ENCODE measurements at regions not wholly inside any gene's neighbourhood (a gene's known extent, or its start where the extent isn't known, plus 50 kb on each side); places are given as distances from the start of the nearest gene placed in this dataset.

DNA sequence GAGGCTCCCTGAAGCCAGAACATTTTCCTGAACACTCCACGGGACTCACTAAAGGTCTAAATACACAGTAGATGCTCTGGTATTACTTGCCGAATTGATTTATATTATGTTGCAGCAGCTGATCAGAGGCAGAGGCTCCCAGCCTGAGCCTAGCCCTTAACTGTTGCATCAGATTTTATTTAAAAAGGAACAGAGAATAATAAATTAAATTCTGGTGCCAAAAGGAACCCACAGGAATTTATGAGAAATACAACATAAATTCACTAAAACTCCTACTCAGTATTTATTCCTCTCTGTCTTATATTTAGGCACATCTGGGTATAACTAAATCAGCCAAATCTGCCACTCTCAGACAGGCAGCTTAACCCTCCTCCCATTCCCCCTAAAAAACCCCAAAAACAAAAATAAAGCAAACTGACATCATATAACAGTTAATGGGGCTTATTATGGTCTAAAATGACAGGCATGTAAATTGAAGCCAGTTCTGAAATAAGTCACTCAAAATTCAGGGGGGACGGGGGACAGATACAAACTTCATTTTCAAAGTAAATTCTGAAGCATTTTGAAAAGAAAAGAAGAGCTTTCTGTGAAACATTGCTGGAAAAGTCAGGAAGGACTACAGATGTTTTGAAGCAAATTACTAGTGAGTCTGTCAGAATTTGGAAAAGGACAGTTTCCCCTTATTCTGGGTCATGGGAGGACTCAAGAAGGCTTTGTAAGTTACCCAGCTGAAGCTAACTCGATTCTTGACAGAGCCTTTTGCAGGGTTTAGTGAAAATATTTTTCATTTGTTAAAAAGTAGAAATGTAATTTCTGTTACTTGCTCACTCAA lies 53.8 kb upstream of the CORO2B start:
- Mint-ChIP-seq H3K9me3 (no peaks in the 10 kb centered on the region), H3K27ac (no peak overlapping the region), H3K4me3 (no peak overlapping the region), H3K27me3 (peaks cover 42 to 55% of the 10 kb centered on the region in 2 donors), H3K36me3 (ENCODE audit: insufficient read depth) (no peaks in the 10 kb centered on the region), H3K4me1 (ENCODE audit: low read depth in 2 of 2) (peaks cover 0 to 10% of the 10 kb centered on the region in 2 donors)
- no peak for ATAC-seq (replicated peaks)
- no peak for DNase-seq

DNA sequence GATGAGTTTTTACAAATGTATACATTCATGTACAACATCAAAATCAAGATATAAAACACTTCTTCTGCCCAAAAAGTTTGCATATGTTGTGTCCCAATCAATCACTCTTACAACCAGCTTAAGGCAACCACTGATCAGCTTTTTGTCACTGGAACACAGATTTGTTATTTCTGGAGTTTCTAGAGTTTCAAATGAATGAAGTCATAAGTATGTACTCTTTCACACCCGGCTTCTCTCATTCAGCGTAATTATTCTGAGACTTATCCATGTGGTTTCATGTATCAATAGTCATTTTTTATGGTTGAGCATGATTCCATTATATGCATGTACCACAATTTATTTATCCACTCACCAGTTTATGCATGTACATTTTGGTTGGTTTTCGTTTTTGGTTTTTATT lies 53.0 kb upstream of the CORO2B start:
- Mint-ChIP-seq H3K9me3 (no peaks in the 10 kb centered on the region), H3K4me3 (no peak overlapping the region), H3K36me3 (ENCODE audit: insufficient read depth) (no peaks in the 10 kb centered on the region), H3K4me1 (ENCODE audit: low read depth in 2 of 2) (peaks cover 0 to 10% of the 10 kb centered on the region in 2 donors), H3K27ac (no peak overlapping the region), H3K27me3 (peaks cover 42 to 53% of the 10 kb centered on the region in 2 donors)
- ATAC-seq (replicated peaks) (no peak), DNase-seq (no peak)

DNA sequence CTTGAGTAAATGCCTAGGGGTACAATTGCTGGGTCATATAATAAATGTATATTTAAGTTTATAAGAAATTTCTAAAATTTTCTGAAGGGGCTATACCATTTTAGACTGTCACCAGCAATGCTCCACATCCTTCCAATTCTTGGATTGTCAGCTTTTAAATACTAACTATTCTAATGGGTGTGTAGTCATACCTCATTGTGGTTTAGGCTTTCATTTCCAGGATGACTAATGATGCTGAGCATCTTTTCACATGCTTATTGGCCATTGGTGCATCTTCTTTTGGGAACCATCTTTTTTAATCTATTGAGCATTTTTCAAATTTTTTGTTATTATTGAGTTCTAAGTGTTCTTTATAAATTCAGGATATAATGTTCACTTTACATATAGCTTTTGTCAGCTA lies 52.5 kb upstream of the CORO2B start:
- no peaks in the 10 kb centered on the region for H3K9me3 Mint-ChIP-seq
- H3K4me3 Mint-ChIP-seq = no peak overlapping the region
- peaks cover 0 to 10% of the 10 kb centered on the region in 2 donors for H3K4me1 Mint-ChIP-seq (ENCODE audit: low read depth in 2 of 2)
- H3K36me3 Mint-ChIP-seq (ENCODE audit: insufficient read depth) = no peaks in the 10 kb centered on the region
- H3K27ac Mint-ChIP-seq = no peak overlapping the region
- ATAC-seq (replicated peaks) = no peak
- H3K27me3 Mint-ChIP-seq = peaks cover 42 to 57% of the 10 kb centered on the region in 2 donors
- DNase-seq = no peak

DNA sequence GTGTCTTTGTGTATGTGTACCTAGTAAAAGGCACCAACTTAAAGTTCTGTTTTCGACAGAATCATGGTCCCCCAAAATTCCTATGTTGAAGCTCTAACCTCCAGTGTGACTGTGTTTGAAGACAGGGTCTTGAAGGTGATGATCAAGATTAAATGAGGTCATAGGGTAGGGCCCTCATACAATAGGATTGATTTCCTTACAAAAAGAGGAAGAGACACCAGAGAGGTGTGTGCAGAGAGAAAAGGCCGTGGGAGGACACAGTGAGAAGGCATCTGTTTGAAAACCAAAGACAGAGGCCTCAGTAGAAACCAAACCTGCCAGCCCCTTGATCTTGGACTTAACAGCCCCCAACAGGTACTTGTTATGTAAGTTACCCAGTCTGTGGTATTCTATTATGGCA lies 52.0 kb upstream of the CORO2B start:
- no peak overlapping the region for H3K27ac Mint-ChIP-seq
- no peak for ATAC-seq (replicated peaks)
- no peaks in the 10 kb centered on the region for H3K9me3 Mint-ChIP-seq

DNA sequence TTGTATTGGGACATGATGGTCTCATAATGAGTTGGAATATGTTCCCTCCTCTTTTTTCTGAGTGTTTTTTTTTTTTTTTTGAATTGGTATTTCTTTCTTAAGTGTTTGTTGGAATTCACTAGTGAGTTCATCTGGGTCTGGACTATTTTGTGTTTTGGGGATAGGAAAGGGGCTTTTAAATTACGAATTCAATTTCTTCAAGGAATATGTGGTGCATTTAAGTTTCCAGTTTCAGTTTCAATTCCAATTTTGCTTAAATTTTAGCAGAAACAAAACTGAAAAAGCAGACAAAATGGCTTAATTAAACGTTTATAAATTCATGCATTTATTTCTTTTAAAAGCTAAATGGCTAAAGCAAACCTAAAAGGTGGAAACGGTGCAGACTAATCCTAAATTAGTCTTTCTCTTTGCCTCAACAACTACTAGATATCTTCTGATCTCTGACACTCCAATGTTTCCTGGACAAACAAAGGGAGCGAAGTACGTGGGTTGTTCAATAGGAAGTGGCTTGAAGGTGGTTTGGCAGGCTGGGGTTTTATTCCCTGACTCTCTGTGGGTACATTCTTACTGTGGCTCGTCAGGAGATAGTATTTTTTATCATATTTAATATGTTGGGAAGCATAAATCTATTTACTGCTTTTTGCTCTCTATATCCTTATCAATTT lies 50.0 kb upstream of the CORO2B start:
- H3K9me3 Mint-ChIP-seq = peaks cover 0 to 11% of the 10 kb centered on the region in 2 donors
- H3K4me3 Mint-ChIP-seq = no peak overlapping the region
- DNase-seq = no peak
- peaks cover 0 to 10% of the 10 kb centered on the region in 2 donors for H3K4me1 Mint-ChIP-seq (ENCODE audit: low read depth in 2 of 2)
- peaks cover 34 to 48% of the 10 kb centered on the region in 2 donors for H3K27me3 Mint-ChIP-seq
- ATAC-seq (replicated peaks) = no peak
- H3K36me3 Mint-ChIP-seq (ENCODE audit: insufficient read depth) = no peaks in the 10 kb centered on the region
- no peak overlapping the region for H3K27ac Mint-ChIP-seq

More for the DNA sequence above, 52.0 kb upstream of the CORO2B start:
- no peak overlapping the region for H3K4me3 Mint-ChIP-seq
- no peak for DNase-seq
- peaks cover 40 to 56% of the 10 kb centered on the region in 2 donors for H3K27me3 Mint-ChIP-seq
- no peaks in the 10 kb centered on the region for H3K36me3 Mint-ChIP-seq (ENCODE audit: insufficient read depth)
- H3K4me1 Mint-ChIP-seq (ENCODE audit: low read depth in 2 of 2) = peaks cover 0 to 10% of the 10 kb centered on the region in 2 donors

All from effector memory CD8-positive, alpha-beta T cell (primary cell).